Panc1 (cell line): ENCODE measurements at regions not wholly inside any gene's neighbourhood (a gene's known extent, or its start where the extent isn't known, plus 50 kb on each side); places are given as distances from the start of the nearest gene placed in this dataset.

Source experiments
- CTCF ChIP-seq: fragments of 450-650 bp; IDR thresholded peaks from 2 replicates; pipeline ENCODE4 v1.5.1; 2017; ENCODE audit warnings: mild to moderate bottlenecking
- POLR2AphosphoS5 ChIP-seq: IDR thresholded peaks from 2 replicates; pipeline ENCODE4 v1.6.1; 2012; ENCODE audit warnings: mild to moderate bottlenecking, low read depth, low read length, moderate library complexity
- REST ChIP-seq, 2 experiments: IDR thresholded peaks; 2 replicates each; pipeline ENCODE4 v1.6.1; 2011 to 2012; ENCODE audit warnings: low read depth in 2 of 2, control low read depth in 1 of 2, low read length in 1 of 2, mild to moderate bottlenecking in 1 of 2, moderate library complexity in 1 of 2; ENCODE audit not compliant: insufficient read depth in 1 of 2

GRCh38 chr5:124178050-124178449 lies 568.4 kb downstream of the ZNF608 start:
- TF ChIP-seq CTCF (no peak), REST (IDR thresholded peaks at IDR 0.05; ENCODE audit: insufficient read depth in 1 of 2, low read depth in 2 of 2, low read length in 1 of 2) (no peak), POLR2AphosphoS5 (no peak)
